ENCODE measurements at regions not wholly inside any gene's neighbourhood (a gene's known extent, or its start where the extent isn't known, plus 50 kb on each side); places are given as distances from the start of the nearest gene placed in this dataset.
"Not testable (repeated sequence)": the region's sequence is repeated elsewhere in the genome, so short reads cannot be mapped to it uniquely, and the experiment has no call there.

DNA sequence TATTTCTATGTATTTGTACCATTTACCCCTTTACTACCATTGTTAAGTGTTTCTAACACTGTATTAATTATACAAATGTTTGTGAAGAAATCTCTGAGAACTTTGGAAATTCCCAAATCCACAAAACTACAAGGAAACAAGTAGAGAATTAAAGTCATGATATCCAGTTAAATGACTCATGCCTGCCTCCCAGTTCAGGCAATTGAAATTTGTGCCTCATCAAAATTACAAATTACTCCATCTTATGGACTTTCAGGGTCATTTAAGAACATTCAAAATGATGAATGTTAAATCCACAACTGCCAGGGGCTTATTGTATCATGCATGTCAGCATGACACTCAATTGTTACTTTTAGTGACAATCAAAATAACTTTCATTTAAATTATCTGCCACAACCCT lies 282.4 kb downstream of the ZNF326 start:
- no peak for DNase-seq

DNA sequence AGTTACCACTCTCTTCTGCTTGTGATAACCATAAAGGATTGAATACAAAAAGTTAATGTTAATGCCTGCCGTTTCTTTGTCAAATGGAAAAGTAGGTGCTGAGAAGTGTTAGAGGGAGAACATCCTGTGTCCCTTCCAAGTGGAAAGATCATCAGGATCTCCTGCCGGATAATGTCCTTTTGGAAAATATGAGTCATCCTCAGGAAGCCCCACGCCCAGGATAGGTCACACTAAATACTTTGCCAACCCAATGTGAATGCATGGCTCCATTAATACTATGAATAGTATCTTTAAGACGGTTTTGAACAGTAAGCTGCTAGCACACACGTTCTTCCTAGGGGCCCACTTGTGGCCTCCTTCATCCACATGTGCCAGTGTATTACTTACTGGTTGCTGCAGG lies 279.5 kb downstream of the ZNF326 start:
- DNase-seq = no peak

DNA sequence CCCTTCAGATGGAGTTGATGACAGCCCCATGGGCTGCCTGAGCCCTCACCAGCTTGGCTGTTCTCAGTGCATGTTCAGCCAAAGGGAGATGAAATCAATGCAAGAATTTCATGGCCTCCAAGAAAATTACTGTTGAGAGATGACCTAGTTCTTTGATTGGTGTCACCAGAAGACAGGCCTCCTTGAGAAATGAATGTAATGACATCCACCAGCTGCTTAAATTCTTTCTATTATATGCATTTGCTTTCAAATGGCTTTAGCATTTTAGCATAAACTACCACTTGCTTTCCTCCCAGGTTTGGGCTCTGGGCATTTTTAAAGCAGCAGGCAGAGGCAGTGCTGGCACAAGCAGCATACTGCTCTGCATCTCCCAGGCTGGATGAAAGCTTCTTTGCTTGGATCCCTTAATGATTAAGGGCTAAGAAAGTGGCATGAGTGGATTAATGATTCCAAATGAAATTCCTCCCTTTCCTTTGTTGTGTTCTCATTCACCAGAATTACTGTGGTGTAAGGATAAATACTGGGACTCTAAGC lies 278.4 kb downstream of the ZNF326 start:
- no peak for DNase-seq

DNA sequence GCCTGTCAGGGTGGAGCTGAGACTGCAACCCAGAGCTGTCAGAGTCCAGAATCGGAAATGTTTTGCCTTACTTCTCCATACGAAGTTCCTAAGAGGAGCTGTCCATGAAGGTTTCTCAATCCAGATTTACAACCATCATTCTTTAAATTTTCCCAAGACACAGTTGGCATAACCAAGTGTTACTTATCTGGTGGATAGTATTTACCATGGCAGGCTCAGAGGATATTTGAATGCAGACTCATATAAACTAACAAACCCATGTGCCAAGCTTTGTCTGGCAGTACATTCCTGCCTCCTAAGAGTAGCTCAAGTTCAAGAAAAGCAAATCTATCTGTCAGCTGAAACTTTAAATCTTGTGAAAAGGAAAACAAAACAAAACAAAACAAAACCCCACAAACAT lies 267.9 kb downstream of the ZNF326 start:
- no peak for DNase-seq

DNA sequence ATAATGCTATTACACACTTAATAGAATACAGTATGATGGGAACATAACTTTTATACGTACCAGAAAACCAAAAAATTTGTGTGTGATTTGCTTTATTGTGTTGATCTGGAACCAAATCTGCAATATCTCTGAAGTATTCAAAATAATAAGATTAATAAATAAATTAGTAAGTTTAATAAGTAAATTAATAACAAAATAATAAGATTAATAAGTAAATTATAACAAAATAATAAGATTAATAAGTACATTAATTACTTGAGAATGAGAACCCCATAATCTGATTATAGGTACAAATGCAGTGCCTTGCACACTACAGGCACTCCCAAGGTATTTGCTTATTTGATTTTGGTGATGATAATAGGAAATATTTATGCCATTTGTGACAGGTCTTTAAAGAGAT lies 267.4 kb downstream of the ZNF326 start:
- DNase-seq = no peak

DNA sequence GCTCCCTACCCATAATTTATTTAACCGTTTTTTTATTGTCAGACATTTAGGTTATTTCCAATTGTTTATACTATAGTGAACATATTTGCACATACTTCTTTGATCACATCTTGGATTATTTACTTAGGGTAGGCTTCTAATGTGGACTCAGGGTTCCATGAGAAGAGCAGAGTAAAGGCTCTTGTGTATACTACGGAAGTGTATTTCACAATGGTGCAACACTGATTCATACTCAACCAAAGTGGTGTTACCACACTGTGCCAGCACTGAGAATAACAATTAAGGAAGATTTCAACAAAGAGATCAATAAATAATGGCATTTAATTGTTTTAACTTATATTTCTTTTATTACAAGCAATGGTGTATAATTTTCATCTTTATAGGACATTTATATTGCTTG lies 251.2 kb downstream of the ZNF326 start:
- no peak for DNase-seq

DNA sequence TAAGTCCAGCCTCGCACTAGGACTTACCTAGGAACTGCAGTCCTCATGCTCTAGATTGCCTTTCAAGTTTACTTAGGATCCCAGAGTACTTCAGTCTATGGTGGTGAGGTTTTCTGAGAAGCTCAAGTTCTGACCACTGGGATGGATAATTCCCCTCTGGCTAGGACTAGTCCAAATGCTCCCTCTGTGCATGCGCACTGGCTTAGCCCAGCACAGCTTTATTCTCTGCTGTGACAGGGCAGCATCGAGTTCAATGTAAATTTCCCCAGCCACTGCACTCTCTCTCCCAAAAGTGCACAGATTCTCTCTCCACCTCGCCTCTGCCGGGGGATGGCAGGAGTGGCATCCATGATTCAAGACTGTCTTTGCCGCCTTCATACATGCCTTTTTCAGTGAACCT lies 241.6 kb downstream of the ZNF326 start:
- DNase-seq = no peak

DNA sequence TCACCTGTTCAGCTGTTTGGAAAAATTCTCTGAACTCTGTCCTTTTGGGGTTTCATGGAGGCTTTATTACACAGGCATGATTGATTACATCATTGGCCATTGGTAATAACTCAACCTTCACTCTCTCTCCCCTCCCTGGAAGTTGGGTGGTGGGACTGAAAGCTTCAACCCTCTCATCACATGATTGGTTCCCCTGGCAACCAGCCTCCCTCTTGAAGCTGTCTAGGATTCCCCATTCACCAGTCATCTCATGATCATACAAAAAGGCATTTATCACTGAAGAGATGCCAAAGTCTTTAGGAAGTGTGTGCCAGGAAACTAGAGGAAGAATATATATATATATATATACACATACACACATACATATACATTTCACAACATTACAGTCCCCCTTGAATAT lies 228.5 kb downstream of the ZNF326 start:
- DNase-seq = no peak

DNA sequence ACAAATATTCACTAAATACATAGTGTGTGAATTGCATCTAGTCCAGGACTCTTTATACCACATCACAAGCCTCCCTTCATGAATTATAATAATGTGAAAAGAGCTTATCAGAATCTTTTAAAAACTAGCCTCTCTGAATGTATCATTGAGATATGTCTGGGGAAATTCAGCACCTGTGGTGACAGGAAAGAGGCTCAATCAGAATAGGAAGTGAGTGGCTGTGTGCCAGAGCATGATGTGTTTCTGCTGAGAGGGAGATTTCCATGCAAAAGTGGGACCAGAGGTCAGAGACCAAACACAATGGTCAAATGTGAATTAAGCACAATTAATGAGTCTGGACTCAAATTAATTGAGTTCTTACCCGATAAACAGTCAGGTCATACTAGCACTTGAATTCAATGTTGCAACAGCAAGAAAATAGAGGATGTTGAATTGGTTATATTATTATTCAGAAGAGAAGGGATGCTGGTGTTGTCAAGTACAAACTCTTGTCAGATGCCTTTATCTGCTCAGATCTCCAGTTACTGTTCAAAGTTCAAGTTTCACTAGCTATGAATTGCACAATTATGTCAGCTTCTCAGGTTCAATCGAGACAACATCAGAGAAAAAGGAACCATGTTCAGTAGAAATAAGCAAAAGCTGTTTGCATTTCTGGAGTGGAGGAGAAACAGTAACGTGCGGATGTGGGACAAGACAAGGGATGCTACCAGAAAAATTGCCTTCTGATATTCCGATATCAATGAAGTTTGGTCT lies 226.2 kb downstream of the ZNF326 start:
- no peak for DNase-seq

DNA sequence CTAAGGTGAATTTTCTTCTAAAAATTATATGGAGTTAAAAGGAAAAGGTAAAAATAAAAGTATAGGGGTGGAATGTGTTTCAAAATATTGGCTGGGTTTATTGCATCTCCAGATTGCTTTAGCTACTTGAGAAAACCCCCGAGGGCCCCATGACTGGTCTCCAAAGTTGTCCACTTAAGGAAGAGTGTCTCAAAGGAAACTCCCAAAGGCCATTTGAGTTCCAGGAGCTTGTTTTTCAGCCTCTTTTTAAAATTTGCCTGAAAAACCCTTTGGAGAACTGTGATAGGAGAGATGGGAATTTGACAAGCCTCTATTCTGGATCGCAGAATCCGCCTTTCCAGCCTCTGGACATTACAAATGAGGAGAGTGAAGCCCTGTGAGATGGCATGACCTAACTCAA lies 225.6 kb downstream of the ZNF326 start:
- DNase-seq = no peak

DNA sequence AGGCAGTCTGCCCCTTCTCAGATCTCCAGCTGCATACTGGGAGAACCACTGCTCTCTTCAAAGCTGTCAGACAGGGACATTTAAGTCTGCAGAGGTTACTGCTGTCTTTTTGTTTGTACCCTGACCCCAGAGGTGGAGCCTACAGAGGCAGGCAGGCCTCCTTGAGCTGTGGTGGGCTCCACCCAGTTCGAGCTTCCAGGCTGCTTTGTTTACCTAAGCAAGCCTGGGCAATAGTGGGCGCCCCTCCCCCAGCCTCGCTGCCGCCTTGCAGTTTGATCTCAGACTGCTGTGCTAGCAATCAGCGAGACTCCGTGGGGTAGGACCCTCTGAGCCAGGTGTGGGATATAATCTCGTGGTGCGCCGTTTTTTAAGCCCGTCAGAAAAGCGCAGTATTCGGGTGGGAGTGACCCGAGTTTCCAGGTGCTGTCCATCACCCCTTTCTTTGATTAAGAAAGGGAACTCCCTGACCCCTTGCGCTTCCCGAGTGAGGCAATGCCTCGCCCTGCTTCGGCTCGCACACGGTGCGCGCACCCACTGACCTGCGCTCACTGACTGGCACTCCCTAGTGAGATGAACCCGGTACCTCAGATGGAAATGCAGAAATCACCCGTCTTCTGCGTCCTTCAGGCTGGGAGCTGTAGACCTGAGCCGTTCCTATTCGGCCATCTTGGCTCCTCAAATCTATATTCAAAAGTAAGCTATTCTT lies 224.4 kb downstream of the ZNF326 start:
- DNase-seq = not testable (repeated sequence)

DNA sequence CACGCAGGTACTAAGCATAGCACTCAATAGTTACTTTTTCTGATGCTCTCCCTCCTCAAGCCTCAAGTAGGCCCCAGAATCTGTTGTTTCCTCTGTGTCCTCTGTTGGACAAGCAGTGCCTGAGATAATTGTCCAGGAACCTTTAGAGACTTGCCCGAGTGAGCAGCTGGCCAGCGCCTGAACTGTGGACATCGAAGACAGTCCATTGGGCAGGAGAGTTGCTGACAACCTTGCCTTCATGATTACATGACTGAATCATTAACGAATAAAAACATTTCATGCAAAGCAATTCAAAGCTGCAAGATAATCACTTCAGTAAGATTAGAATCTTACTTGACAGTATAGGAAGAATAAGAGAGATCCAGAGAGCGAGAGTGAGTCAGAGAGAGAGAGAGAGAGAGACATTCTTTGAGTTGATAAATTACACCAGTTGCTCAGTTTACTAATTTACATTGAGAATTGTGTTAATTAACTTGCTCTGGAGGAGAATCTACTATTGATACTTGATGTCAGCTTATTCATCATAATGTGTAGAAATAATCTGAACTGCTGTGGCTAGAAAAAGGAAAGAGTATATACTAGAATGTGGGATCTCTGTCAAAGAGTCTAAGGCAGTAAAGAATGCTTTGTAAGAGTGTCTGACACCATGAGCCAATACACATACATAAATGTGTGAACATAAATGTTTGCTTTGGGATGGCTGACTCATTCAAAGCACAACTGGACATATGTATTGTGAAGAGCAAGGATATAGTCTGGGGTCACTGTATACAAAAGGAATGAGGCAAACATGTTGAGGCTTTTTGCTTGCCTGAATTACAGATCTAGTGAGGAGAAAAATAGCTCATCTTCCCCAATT lies 216.0 kb downstream of the ZNF326 start:
- DNase-seq = no peak

DNA sequence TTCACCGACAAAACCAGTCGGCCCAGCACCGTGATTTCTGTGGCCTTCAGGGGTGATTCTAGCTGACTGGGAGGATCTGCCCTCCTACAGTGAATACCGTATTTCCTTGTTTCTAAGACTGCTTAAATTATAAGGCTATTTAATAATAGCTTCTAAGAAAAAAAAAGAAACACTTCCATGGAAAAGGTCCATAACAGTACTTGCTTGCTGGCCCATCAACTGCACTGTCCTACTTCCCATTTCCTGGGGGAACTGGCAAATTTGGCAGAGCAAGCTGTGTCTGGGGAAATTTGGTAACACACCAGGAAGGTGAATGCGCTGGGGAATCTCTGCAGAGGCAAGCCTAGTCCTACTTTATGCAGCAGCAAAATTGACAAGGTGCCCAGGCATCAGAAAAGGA lies 214.0 kb downstream of the ZNF326 start:
- no peak for DNase-seq

DNA sequence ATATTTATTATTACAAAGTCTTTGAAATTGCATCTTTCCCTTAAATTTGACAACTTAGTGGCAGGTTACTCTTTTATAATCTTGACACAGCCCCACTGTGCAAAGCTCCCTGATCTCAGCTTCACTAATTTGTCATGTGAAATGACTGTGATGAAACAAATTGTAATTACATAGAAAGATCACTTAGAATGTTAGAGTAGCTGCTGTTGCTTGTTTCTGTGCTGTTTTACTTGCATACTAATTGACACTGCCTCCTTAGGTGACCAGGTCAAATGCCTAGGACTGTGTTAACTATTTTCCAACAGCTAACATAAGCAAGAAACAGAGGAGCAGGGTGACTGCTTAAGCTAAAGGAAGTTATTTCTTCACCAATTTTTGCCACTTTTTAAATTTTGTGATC lies 211.3 kb downstream of the ZNF326 start:
- DNase-seq = no peak

DNA sequence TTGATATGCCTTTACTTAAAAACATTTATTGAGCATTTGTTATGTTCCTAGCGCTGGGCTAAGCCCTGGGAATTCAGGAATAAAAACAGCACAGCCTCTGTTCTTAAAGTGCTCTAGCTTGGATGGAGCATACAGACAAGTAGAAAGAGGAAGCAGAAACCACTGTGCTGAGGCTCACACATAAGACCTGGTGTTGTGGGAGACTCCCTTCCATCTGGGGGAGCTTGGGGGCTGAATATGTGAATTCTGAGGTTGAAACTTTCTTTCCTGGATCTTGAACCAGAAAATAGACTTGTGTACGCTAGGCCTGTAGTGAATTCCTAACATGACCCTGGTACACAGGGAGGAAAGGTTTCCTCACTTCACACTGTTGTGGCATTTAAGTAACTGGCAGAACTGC lies 209.9 kb downstream of the ZNF326 start:
- DNase-seq = no peak

DNA sequence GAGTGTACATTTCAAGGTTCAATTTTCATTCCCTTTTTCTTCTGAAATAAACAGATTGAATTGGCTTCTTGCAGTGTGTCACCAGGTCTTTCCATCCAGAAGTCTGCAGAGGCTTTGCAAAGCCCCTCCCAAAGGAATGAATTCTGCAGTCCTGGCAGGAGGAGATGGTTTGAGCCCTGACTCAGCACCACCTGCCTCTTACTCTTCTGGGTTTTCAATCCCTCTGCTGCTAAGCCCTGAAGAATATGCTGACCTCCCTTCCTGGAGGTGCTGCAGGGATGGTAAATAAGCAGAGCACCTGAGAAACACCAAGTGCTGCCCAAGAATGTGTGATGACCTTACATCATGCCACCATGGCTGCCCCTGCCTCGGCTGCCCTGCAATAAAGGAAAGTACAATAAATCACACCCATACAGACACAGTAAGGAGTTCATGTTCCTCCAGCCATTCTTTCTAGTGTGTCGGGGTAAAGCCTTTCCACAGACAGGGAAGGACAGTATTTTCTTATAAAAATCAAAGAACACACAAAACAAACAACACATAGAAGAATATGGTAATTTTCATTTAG lies 209.2 kb downstream of the ZNF326 start:
- no peak for DNase-seq

DNA sequence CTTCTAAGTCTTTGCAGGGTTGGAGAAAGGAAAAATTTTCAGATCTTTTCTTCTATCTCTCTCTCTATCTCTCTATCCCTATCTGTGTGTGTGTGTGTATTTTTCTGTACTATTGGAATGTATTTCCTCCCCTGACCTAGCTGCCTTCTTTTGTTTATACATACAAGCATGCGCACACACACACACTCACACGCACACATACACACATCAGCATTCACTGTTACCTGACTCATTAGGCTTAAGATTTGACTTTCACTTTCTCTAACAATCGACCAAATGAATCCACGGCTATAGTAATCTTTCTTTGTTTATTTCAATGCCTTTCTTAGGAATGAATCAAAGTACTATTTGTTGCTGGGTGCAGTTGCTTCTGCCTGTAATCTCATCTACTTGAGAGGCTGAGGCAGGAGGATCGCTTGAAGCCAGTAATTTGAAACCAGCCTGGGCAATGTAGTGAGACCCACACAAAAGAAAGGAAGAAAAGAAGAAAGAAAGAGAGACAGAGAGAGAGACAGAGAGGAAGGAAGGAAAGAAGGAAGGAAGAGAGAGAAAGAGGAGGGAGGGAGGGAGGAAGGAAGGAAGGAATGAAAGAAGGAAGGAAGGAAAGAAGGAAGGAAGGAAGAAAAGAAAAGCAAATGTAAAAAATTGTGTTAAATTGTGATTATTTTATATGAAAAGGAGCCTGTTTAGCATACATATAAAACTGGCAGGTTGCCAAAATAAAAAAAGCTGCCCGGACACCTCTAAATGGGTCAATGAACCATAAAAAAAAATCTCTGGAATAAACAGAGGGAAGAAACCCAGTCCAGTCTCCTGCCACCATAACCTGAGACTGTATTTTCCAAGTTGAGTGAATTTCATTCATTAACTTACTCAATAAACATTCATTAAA lies 206.8 kb downstream of the ZNF326 start:
- no peak for DNase-seq

DNA sequence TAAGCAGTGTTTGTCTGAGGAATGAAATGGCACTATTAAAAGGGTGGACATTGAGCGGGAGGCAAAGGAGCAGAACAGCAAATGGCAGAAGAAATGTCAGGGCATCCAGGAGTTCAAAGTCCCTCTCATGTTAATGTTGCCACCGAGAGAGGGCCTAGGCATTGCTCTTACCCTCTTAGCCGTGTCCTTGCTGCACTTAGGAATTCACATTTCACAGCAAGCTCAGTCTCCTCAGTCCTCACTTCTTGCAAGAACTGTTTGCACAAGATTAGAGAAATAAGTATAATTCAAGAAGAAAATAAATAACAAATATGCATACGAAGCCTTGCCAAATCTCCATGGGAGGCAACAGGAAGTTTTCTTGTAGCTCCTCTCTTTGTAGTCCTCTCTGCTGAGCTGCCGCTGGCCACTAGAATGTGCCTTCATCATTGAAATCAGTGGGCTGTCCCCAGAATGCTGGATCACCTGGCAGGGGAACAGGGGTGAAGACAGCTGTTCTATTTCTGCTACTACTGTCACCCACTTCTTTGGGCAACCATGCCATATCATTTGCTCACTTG lies 205.8 kb downstream of the ZNF326 start:
- no peak for DNase-seq

DNA sequence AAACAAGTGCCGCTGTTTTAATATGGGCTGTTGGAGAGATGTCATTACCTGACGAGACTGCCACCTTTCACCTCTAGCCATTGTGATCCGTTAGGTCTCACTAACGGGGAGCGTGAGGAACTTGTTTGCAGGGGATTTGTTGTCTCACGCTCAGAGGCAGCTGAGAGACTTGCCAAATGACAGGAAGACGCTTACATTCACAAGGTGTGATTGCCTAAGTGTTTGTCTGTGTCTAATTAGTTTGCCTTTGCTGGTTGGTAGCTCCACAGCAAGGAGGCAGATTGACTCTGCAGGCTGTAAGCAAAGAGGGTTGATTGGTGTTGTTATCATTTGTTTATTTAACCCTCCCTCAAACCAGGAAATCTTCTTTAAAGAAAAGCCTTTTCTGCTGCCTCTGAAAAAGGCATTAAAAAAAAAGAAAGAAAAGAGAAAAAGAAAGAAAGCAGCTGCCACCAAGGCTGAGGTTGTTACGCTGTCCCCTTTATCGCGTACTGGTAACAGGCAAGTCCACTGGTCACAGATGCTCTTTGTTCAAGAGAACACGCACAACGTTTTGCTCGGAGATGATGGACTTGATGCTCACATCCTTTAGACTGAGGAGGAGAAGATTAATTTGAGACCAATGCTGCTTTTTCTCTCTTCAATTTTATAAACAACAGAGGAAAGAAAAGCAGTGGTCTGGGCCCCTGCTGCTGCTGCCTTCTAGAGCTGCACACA lies 203.9 kb downstream of the ZNF326 start:
- DNase-seq = no peak

DNA sequence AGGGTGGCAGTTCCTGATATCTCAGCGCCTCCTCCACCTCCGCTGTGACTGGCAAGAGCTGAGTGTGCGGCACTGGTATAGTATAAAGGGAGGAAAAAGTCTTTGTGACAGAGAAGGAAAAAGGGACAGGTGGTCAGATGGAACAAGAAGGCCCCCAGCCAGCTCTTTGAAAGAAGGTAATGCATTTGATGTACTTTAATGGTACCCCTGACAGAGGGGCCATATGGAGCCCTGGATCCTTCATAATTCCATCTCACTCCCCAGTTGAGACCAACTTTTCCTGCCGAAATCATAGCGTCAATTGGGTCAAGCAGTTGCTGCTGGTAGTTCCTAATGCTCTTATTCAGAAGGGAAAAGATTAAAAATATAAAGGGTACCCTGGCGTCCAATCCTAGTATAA lies 198.2 kb downstream of the ZNF326 start:
- no peak for DNase-seq

DNA sequence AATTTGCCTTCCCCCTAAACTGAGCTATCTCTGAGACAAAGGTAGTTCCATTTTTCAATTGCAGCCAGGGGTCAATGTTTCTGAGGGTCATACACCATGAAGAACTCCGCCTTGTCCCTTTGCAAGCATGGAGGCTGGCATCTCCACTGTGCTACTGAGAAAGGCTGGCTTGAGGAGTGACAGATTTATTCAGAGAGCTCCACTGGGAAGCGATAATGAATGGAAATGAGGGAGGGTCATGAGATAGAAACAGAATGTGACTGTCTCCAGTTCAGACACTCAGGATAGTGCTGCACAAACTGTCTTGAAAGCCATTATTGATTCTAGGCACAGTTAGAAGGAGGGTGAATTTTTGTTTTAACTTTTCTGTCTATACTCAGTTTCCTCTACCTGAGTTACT lies 197.5 kb downstream of the ZNF326 start:
- no peak for DNase-seq
